ENCODE measurements at regions not wholly inside any gene's neighbourhood (a gene's known extent, or its start where the extent isn't known, plus 50 kb on each side); places are given as distances from the start of the nearest gene placed in this dataset.
"Not testable (repeated sequence)": the region's sequence is repeated elsewhere in the genome, so short reads cannot be mapped to it uniquely, and the experiment has no call there.

DNA sequence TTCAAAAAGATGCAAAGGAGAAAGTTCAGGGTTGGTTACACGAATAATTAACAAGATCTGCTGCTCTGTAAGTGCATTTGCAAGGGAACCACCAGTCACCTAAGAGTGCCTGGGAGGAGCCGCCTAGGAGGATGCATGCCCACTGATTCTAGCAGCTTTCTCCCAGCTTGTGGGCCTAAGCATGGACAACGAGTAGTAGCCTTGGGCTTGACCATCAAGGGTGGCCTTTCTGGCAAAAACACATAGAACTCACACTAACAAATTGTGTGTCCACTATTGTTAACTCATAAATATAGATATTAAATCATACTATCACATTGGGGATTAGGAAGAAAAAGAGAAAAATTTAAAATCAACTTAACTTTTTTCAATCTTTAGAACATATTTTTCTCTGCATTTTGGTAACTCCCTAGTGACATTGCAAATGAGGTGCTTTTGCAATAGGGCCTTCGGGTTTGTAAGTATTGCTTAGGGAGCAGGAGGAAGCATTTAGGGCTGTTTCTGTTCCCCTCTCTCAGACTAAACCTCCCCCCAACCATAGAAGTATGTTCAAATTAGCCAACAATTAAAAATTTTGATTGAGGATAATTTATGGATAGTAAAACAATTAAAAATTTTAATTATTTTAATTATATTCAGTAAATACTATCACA, 57.3 kb upstream of the CEP295 start:
- ChIA-PET POLR2A (no interaction called here), CTCF (no interaction called here)
- no peaks in the 10 kb centered on the region for H3K27me3 Mint-ChIP-seq (ENCODE audit: insufficient read depth, unreplicated experiment)
- no peak for TF ChIP-seq CTCF (IDR thresholded peaks at IDR 0.05; ENCODE audit: unreplicated experiment)
- no peaks in the 10 kb centered on the region for H3K9me3 Mint-ChIP-seq (ENCODE audit: unreplicated experiment)
- intact Hi-C loops (cut with micrococcal nuclease) = no loop called here
- no peaks in the 10 kb centered on the region for H3K4me1 Mint-ChIP-seq (ENCODE audit: insufficient read depth, unreplicated experiment)
- BruUV-seq (replicated peaks) = no TSS peak
- no peak overlapping the region for H3K4me3 Mint-ChIP-seq (ENCODE audit: unreplicated experiment)
- no peak overlapping the region for H3K27ac Mint-ChIP-seq (ENCODE audit: low read depth, unreplicated experiment)
- H3K36me3 Mint-ChIP-seq (ENCODE audit: insufficient read depth, unreplicated experiment) = no peaks in the 10 kb centered on the region
- DNase-seq (ENCODE audit: unreplicated experiment) = no peak

- intact Hi-C loops (cut with micrococcal nuclease) = no loop called here
- no TSS peak for BruUV-seq (replicated peaks)
- Mint-ChIP-seq H3K9me3 (ENCODE audit: unreplicated experiment) (no peaks in the 10 kb centered on the region), H3K27me3 (ENCODE audit: insufficient read depth, unreplicated experiment) (no peaks in the 10 kb centered on the region), H3K4me3 (ENCODE audit: unreplicated experiment) (no peak overlapping the region), H3K36me3 (ENCODE audit: insufficient read depth, unreplicated experiment) (no peaks in the 10 kb centered on the region), H3K27ac (ENCODE audit: low read depth, unreplicated experiment) (no peak overlapping the region), H3K4me1 (ENCODE audit: insufficient read depth, unreplicated experiment) (no peaks in the 10 kb centered on the region)
- TF ChIP-seq CTCF (IDR thresholded peaks at IDR 0.05; ENCODE audit: unreplicated experiment) = no peak
- ChIA-PET POLR2A (no interaction called here), CTCF (no interaction called here)
- DNase-seq (ENCODE audit: unreplicated experiment) = no peak
Observed at GRCh38 chr11:93603225-93604007, 58.1 kb upstream of the CEP295 start.

- POLR2A ChIA-PET; H3K27ac Mint-ChIP-seq (ENCODE audit: low read depth, unreplicated experiment); BruUV-seq (replicated peaks); H3K4me1 Mint-ChIP-seq (ENCODE audit: insufficient read depth, unreplicated experiment); H3K9me3 Mint-ChIP-seq (ENCODE audit: unreplicated experiment); H3K36me3 Mint-ChIP-seq (ENCODE audit: insufficient read depth, unreplicated experiment); H3K4me3 Mint-ChIP-seq (ENCODE audit: unreplicated experiment); H3K27me3 Mint-ChIP-seq (ENCODE audit: insufficient read depth, unreplicated experiment); intact Hi-C loops (cut with micrococcal nuclease); DNase-seq (ENCODE audit: unreplicated experiment): not testable (repeated sequence)
- CTCF ChIA-PET = interaction anchor here (0.6 kb wide), 1 partner anchor 535 kb away, joined by 3 read pairs; no protein-coding TSS in a partner anchor
Observed at GRCh38 chr11:93596171-93596570, 53.0 kb upstream of the SMCO4 start.

Measured in MCF 10A (cell line).